GM23338 (cell line): ENCODE measurements at regions not wholly inside any gene's neighbourhood (a gene's known extent, or its start where the extent isn't known, plus 50 kb on each side); places are given as distances from the start of the nearest gene placed in this dataset.

Experiments used
- ATAC-seq: fragments of 200-7000 bp; cut with Tn5 transposase; 3 replicates; pipeline ENCODE4 v1.9.1; 2020
- DNase-seq: peaks from one replicate; pipeline ENCODE4 v3.0.0-alpha.2; 2015; ENCODE audit warnings: low spot score
- H2AFZ ChIP-seq: fragments of 200-600 bp; sonication (generic); 2 replicates; pipeline ENCODE4 v1.8.0; 2016; ENCODE audit warnings: antibody characterized with exemption, mild to moderate bottlenecking, moderate library complexity
- H3F3A ChIP-seq: fragments of 200-600 bp; sonication (generic); replicated peaks from 2 replicates; pipeline ENCODE4 v1.8.0; 2017; ENCODE audit warnings: antibody characterized with exemption, mixed run types, low read depth
- H3K27ac ChIP-seq: fragments of 200-600 bp; sonication (generic); 2 replicates; pipeline ENCODE4 v1.6.1; 2016; ENCODE audit warnings: low read depth
- H3K27me3 ChIP-seq: fragments of 200-600 bp; sonication (generic); 2 replicates; pipeline ENCODE4 v1.8.0; 2016; ENCODE audit warnings: mild to moderate bottlenecking, mixed run types, moderate library complexity; ENCODE audit not compliant: insufficient read depth
- H3K36me3 ChIP-seq: fragments of 200-600 bp; sonication (generic); 2 replicates; pipeline ENCODE4 v1.8.0; 2016; ENCODE audit warnings: mild to moderate bottlenecking; ENCODE audit not compliant: insufficient read depth
- H3K4me1 ChIP-seq: fragments of 200-600 bp; sonication (generic); 2 replicates; pipeline ENCODE4 v1.8.0; 2016; ENCODE audit warnings: mild to moderate bottlenecking, moderate library complexity; ENCODE audit not compliant: insufficient read depth
- H3K4me2 ChIP-seq: fragments of 200-600 bp; sonication (generic); 2 replicates; pipeline ENCODE4 v1.7.1; 2017; ENCODE audit warnings: mixed run types
- H3K4me3 ChIP-seq: fragments of 200-600 bp; sonication (generic); 2 replicates; pipeline ENCODE4 v1.6.1; 2016; ENCODE audit warnings: mixed run types
- H3K79me2 ChIP-seq: fragments of 200-600 bp; sonication (generic); replicated peaks from 2 replicates; pipeline ENCODE4 v1.8.0; 2017; ENCODE audit warnings: mild to moderate bottlenecking; ENCODE audit not compliant: insufficient read depth
- H3K9me2 ChIP-seq: fragments of 200-600 bp; sonication (generic); 2 replicates; pipeline ENCODE4 v1.8.0; 2017; ENCODE audit not compliant: insufficient read depth
- H4K20me1 ChIP-seq: fragments of 200-600 bp; sonication (generic); replicated peaks from 2 replicates; pipeline ENCODE4 v1.8.0; 2017; ENCODE audit warnings: mild to moderate bottlenecking; ENCODE audit not compliant: insufficient read depth
- H3K27ac Mint-ChIP-seq: 2 replicates; pipeline ENCODE4 v1.8.0; 2020; ENCODE audit warnings: inconsistent platforms, mild to moderate bottlenecking, moderate library complexity, mixed read lengths
- H3K27me3 Mint-ChIP-seq: 3 replicates; pipeline ENCODE4 v1.8.0; 2022; ENCODE audit warnings: low read depth, mild to moderate bottlenecking, moderate library complexity, mixed read lengths, inconsistent platforms; ENCODE audit not compliant: insufficient read depth, poor library complexity
- H3K36me3 Mint-ChIP-seq: 3 replicates; pipeline ENCODE4 v1.8.0; 2021; ENCODE audit warnings: low read depth, mild to moderate bottlenecking, inconsistent platforms, moderate library complexity, mixed read lengths
- H3K4me1 Mint-ChIP-seq: 3 replicates; pipeline ENCODE4 v1.8.0; 2020; ENCODE audit warnings: mild to moderate bottlenecking, inconsistent platforms, mixed read lengths
- H3K4me3 Mint-ChIP-seq: 3 replicates; pipeline ENCODE4 v1.8.0; 2021; ENCODE audit warnings: moderate library complexity, mild to moderate bottlenecking, inconsistent platforms, mixed read lengths
- H3K9me3 Mint-ChIP-seq: 3 replicates; pipeline ENCODE4 v1.8.0; 2020; ENCODE audit warnings: moderate library complexity, mild to moderate bottlenecking, inconsistent platforms, mixed read lengths
- CREB1 ChIP-seq: fragments of 250-450 bp; sonication (Bioruptor Pico); IDR thresholded peaks from 2 replicates; pipeline ENCODE4 v1.5.0; 2020; ENCODE audit warnings: low read depth, mild to moderate bottlenecking, moderate library complexity
- ETS1 ChIP-seq: IDR thresholded peaks from 2 replicates; pipeline ENCODE4 v1.6.1; 2016; ENCODE audit warnings: antibody characterized with exemption
- EZH2 ChIP-seq: fragments of 200-600 bp; sonication (generic); IDR thresholded peaks from one replicate; pipeline ENCODE4 v1.8.0; 2017; ENCODE audit warnings: antibody characterized with exemption, mild to moderate bottlenecking, low read depth; ENCODE audit not compliant: unreplicated experiment
- EZH2phosphoT487 ChIP-seq: fragments of 200-600 bp; sonication (generic); IDR thresholded peaks from one replicate; pipeline ENCODE4 v1.8.1; 2018; ENCODE audit warnings: antibody characterized with exemption; ENCODE audit not compliant: unreplicated experiment
- JUNB ChIP-seq: IDR thresholded peaks from one replicate; pipeline ENCODE4 v1.6.1; 2016; ENCODE audit warnings: antibody characterized with exemption; ENCODE audit not compliant: unreplicated experiment
- POLR2AphosphoS5 ChIP-seq: IDR thresholded peaks from 2 replicates; pipeline ENCODE4 v1.6.1; 2016; ENCODE audit warnings: antibody characterized with exemption, low read depth
- STAT1 ChIP-seq: IDR thresholded peaks from one replicate; pipeline ENCODE4 v1.6.1; 2016; ENCODE audit warnings: antibody characterized with exemption; ENCODE audit not compliant: unreplicated experiment
- ZNF114 ChIP-seq: fragments of 250-450 bp; sonication (Bioruptor Pico); IDR thresholded peaks from 2 replicates; pipeline ENCODE4 v1.5.0; 2020; ENCODE audit warnings: mild to moderate bottlenecking, moderate library complexity
- TF ChIP-seq, protein P1 (sequence below): IDR thresholded peaks from one replicate; pipeline ENCODE4 v1.6.1; 2018; ENCODE audit warnings: antibody characterized with exemption; ENCODE audit not compliant: unreplicated experiment

- Histone ChIP-seq H3F3A (no peaks in the 10 kb centered on the region), H3K27ac (no peak overlapping the region), H3K36me3 (no peaks in the 10 kb centered on the region), H4K20me1 (no peaks in the 10 kb centered on the region), H3K4me2 (no peak overlapping the region), H3K27me3 (no peaks in the 10 kb centered on the region), H3K9me2 (no peaks in the 10 kb centered on the region), H3K79me2 (no peaks in the 10 kb centered on the region), H3K4me1 (peaks cover 8% of the 10 kb centered on the region; the same call in 1 of the 2 replicates), H2AFZ (no peak overlapping the region), H3K4me3 (no peak overlapping the region)
- no peaks in the 10 kb centered on the region for H3K36me3 Mint-ChIP-seq
- no peak for TF ChIP-seq ZNF114 (CRISPR knock-in tag)
- no peak for TF ChIP-seq STAT1
- TF ChIP-seq, protein P1, sequence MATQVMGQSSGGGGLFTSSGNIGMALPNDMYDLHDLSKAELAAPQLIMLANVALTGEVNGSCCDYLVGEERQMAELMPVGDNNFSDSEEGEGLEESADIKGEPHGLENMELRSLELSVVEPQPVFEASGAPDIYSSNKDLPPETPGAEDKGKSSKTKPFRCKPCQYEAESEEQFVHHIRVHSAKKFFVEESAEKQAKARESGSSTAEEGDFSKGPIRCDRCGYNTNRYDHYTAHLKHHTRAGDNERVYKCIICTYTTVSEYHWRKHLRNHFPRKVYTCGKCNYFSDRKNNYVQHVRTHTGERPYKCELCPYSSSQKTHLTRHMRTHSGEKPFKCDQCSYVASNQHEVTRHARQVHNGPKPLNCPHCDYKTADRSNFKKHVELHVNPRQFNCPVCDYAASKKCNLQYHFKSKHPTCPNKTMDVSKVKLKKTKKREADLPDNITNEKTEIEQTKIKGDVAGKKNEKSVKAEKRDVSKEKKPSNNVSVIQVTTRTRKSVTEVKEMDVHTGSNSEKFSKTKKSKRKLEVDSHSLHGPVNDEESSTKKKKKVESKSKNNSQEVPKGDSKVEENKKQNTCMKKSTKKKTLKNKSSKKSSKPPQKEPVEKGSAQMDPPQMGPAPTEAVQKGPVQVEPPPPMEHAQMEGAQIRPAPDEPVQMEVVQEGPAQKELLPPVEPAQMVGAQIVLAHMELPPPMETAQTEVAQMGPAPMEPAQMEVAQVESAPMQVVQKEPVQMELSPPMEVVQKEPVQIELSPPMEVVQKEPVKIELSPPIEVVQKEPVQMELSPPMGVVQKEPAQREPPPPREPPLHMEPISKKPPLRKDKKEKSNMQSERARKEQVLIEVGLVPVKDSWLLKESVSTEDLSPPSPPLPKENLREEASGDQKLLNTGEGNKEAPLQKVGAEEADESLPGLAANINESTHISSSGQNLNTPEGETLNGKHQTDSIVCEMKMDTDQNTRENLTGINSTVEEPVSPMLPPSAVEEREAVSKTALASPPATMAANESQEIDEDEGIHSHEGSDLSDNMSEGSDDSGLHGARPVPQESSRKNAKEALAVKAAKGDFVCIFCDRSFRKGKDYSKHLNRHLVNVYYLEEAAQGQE: no peak
- TF ChIP-seq EZH2: no peak
- no peak for TF ChIP-seq ETS1
- no peak for TF ChIP-seq EZH2phosphoT487
- no peak for TF ChIP-seq JUNB
- TF ChIP-seq CREB1 (CRISPR knock-in tag): no peak
- TF ChIP-seq POLR2AphosphoS5: no peak
- ATAC-seq (no peak), DNase-seq (no peak)
- H3K27me3 Mint-ChIP-seq: no peaks in the 10 kb centered on the region
- H3K4me3 Mint-ChIP-seq: no peak overlapping the region
- peaks cover 20% of the 10 kb centered on the region; the same call in 2 of the 3 replicates for H3K4me1 Mint-ChIP-seq
- H3K9me3 Mint-ChIP-seq: no peaks in the 10 kb centered on the region
- no peak overlapping the region for H3K27ac Mint-ChIP-seq
These were observed 88.9 kb upstream of the RBBP8 start for GRCh38 chr18:22844190-22844589.

GRCh38 chr18:22844628-22845027, 88.5 kb upstream of the RBBP8 start:
- H3K4me2 ChIP-seq: no peak overlapping the region
- no peaks in the 10 kb centered on the region for H3K9me2 ChIP-seq
- H3F3A ChIP-seq: no peaks in the 10 kb centered on the region
- TF ChIP-seq STAT1: no peak
- TF ChIP-seq JUNB: no peak
- no peak for TF ChIP-seq ZNF114 (CRISPR knock-in tag)
- no peak for TF ChIP-seq EZH2phosphoT487
- no peak for TF ChIP-seq EZH2
- TF ChIP-seq, protein P1: no peak
- peaks cover 8% of the 10 kb centered on the region; the same call in 1 of the 2 replicates for H3K4me1 ChIP-seq
- H4K20me1 ChIP-seq: no peaks in the 10 kb centered on the region
- no peak overlapping the region for H3K4me3 ChIP-seq
- ATAC-seq: no peak
- Mint-ChIP-seq H3K4me1 (peaks cover 21% of the 10 kb centered on the region; the same call in 2 of the 3 replicates), H3K27me3 (no peaks in the 10 kb centered on the region), H3K9me3 (no peaks in the 10 kb centered on the region), H3K36me3 (no peaks in the 10 kb centered on the region), H3K4me3 (no peak overlapping the region), H3K27ac (no peak overlapping the region)
- no peak overlapping the region for H2AFZ ChIP-seq
- no peak overlapping the region for H3K27ac ChIP-seq
- no peaks in the 10 kb centered on the region for H3K79me2 ChIP-seq
- H3K27me3 ChIP-seq: no peaks in the 10 kb centered on the region
- no peak for DNase-seq
- H3K36me3 ChIP-seq: no peaks in the 10 kb centered on the region
